ENCODE measurements at regions not wholly inside any gene's neighbourhood (a gene's known extent, or its start where the extent isn't known, plus 50 kb on each side); places are given as distances from the start of the nearest gene placed in this dataset.
"Not testable (repeated sequence)": the region's sequence is repeated elsewhere in the genome, so short reads cannot be mapped to it uniquely, and the experiment has no call there.

- Mint-ChIP-seq H3K27me3 (peaks cover 6% of the 10 kb centered on the region), H3K4me3 (no peak overlapping the region), H3K27ac (no peak overlapping the region), H3K4me1 (no peaks in the 10 kb centered on the region), H3K36me3 (ENCODE audit: low read depth) (no peaks in the 10 kb centered on the region), H3K9me3 (no peaks in the 10 kb centered on the region)
- DNase-seq = no peak
- no peak for ATAC-seq
These were observed 188.3 kb downstream of the MIB1 start for GRCh38 chr18:21928925-21929324.

DNA sequence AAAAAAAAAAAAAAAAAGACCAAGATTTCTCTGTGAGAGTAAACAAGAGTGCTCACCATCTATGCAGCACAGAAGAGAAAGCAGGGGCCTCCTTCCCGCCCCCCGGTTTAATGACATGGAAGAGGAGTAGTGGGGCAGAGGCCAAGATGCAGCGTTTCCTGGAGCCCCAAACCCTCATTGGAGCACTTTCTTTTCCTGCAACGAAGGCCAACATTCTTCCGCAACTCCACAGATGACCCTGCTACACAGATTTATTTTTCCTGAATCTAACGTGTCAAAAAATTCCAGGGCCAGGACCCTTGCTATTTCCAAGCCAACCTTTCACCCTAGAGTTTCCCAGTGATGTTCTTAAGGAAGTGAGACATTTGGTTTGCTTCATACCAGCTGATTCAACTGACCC, 189.6 kb downstream of the MIB1 start:
- DNase-seq = no peak
- no peak overlapping the region for H3K4me3 Mint-ChIP-seq
- H3K4me1 Mint-ChIP-seq = no peaks in the 10 kb centered on the region
- no peak for ATAC-seq
- no peaks in the 10 kb centered on the region for H3K36me3 Mint-ChIP-seq (ENCODE audit: low read depth)
- H3K27ac Mint-ChIP-seq = no peak overlapping the region
- H3K27me3 Mint-ChIP-seq = peaks cover 6% of the 10 kb centered on the region
- no peaks in the 10 kb centered on the region for H3K9me3 Mint-ChIP-seq

- DNase-seq (no peak), ATAC-seq (no peak)
- H3K27me3 Mint-ChIP-seq = peaks cover 2% of the 10 kb centered on the region
These were observed 193.6 kb downstream of the MIB1 start for GRCh38 chr18:21933931-21934765.

DNA sequence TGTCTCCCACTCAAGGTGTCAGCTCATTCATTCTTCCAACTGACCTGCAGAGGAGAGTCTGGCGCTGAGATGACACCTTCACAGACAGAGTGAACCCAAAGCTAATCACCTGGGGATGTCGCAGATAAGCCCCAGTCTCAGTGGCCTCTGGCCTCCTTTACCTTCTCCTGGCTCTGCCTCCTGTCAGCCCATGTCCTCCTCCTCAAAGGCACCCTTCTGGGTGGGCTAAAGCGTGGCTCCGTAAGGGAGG, 194.1 kb downstream of the MIB1 start:
- ATAC-seq = no peak
- H3K9me3 Mint-ChIP-seq = no peaks in the 10 kb centered on the region

More at GRCh38 chr18:21933931-21934765, 193.6 kb downstream of the MIB1 start:
- Mint-ChIP-seq H3K36me3 (ENCODE audit: low read depth) (no peaks in the 10 kb centered on the region), H3K9me3 (no peaks in the 10 kb centered on the region), H3K4me3 (no peak overlapping the region), H3K4me1 (no peaks in the 10 kb centered on the region), H3K27ac (no peak overlapping the region)

GRCh38 chr18:21943456-21943855, 202.9 kb downstream of the MIB1 start:
- H3K9me3 Mint-ChIP-seq = no peaks in the 10 kb centered on the region
- H3K4me3 Mint-ChIP-seq = no peak overlapping the region
- DNase-seq = no peak
- no peaks in the 10 kb centered on the region for H3K4me1 Mint-ChIP-seq
- ATAC-seq = no peak
- H3K36me3 Mint-ChIP-seq (ENCODE audit: low read depth) = no peaks in the 10 kb centered on the region
- H3K27me3 Mint-ChIP-seq = peaks cover 8% of the 10 kb centered on the region
- H3K27ac Mint-ChIP-seq = no peak overlapping the region

More for the DNA sequence above, 194.1 kb downstream of the MIB1 start:
- Mint-ChIP-seq H3K36me3 (ENCODE audit: low read depth) (no peaks in the 10 kb centered on the region), H3K27me3 (peaks cover 4% of the 10 kb centered on the region), H3K4me1 (no peaks in the 10 kb centered on the region), H3K4me3 (no peak overlapping the region), H3K27ac (no peak overlapping the region)
- DNase-seq = no peak

GRCh38 chr18:21949326-21950015, 208.9 kb downstream of the MIB1 start:
- no peaks in the 10 kb centered on the region for H3K9me3 Mint-ChIP-seq
- H3K27ac Mint-ChIP-seq = no peak overlapping the region
- no peak for DNase-seq
- no peak for ATAC-seq
- no peaks in the 10 kb centered on the region for H3K36me3 Mint-ChIP-seq (ENCODE audit: low read depth)
- peaks cover 26% of the 10 kb centered on the region for H3K27me3 Mint-ChIP-seq
- no peaks in the 10 kb centered on the region for H3K4me1 Mint-ChIP-seq
- no peak overlapping the region for H3K4me3 Mint-ChIP-seq

DNA sequence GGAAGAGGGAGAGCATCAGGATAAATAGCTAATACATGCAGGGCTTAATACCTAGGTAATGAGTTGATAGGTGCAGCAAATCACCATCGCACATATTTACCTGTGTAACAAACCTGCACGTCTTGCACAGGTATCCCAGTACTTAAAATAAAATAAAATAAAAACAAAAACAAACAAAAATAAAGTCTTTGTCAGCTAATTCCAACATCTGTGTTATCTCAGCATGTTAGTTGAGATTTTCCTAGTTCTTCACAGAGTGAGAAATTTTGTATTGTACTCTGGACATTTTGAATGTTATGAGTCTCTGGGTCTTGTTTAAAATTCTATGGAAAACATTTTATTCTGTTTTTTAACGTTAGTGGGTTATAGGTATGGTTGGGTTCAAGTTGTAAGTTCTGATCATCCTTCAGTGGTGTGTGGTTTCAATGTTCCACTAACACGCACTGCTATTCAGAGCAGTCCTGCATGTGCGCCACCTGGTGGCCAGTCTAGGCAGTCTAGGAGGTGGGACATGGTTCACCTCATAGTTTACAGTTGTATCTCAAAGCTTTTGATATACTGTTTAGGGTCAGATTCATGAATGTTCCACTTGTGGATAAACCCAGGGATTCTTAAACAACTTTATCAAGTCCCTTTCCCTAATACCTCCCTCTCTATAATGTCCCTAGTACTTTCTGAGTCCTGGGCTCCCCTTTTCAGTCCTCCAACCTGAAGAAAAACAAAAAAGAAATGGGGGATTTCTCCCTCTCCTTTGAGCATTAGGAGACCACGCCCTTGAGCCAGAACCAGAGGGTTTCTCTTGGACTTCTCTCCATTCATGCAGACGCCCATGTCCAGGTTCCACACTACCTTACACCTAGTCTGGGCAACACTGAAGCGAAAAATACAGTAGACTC, 213.4 kb upstream of the GATA6 start:
- no peak overlapping the region for H3K4me3 Mint-ChIP-seq
- peak; percentile 81 for DNase-seq
- H3K36me3 Mint-ChIP-seq (ENCODE audit: low read depth) = no peaks in the 10 kb centered on the region
- no peaks in the 10 kb centered on the region for H3K4me1 Mint-ChIP-seq
- peaks cover 23% of the 10 kb centered on the region for H3K27me3 Mint-ChIP-seq
- no peak overlapping the region for H3K27ac Mint-ChIP-seq
- H3K9me3 Mint-ChIP-seq = no peaks in the 10 kb centered on the region
- ATAC-seq = peak; percentile 95

DNA sequence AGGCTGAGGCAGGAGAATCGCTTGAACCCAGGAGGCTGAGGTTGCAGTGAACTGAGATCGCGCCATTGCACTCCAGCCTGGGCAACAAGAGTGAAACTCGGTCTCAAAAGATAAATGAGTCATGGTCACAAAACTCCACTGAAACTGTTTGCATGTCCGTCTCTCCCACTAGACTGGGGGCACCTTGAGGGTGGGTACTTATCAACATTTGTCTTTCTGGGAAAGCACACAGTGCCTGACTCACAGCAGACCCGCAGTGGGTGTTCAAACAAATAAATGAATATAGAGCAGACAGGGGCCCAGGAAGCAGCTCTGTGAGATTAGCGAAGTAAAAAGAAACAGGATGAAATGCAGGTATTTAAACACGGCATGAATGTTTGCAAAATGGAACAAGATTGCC, 211.1 kb upstream of the GATA6 start:
- H3K4me1 Mint-ChIP-seq = no peaks in the 10 kb centered on the region
- H3K9me3 Mint-ChIP-seq = no peaks in the 10 kb centered on the region
- H3K27ac Mint-ChIP-seq = no peak overlapping the region
- no peak for ATAC-seq
- no peaks in the 10 kb centered on the region for H3K36me3 Mint-ChIP-seq (ENCODE audit: low read depth)
- no peak for DNase-seq
- H3K4me3 Mint-ChIP-seq = no peak overlapping the region
- peaks cover 18% of the 10 kb centered on the region for H3K27me3 Mint-ChIP-seq

DNA sequence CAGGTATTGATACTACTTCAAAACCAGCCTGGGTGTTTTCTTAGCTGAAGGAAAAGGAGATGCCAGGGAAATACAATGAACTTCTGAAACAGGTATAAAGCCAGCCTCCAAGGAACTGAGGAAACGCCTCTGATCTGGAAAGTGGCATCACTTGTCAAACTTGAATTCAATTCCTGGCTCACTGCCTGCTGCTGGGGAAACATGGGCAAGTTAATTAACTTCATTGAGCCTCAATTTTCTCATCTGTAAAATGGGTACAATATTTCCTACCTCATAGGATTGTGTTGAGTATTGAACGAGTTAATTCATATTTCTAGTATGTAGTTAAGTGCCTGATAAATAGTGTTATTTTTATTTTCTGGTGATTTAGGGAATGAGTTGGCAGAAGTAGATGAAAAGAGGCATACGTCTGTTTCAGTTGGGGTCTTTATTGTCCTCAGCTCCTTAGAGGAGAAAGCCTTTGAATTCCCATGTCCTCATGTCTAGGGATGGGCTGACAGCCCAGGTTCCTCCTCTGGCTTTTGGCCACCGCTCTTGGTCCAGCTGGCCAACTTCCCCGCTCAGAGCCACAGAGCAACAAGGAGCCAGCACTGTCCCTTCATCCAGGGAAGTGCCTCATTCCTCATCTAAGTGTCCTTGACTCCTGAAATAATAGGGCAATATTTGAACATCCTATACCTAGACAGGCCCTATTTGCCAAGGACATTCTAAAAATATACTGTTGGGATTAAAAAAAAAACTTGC, 210.5 kb upstream of the GATA6 start:
- Mint-ChIP-seq H3K4me1 (no peaks in the 10 kb centered on the region), H3K9me3 (no peaks in the 10 kb centered on the region), H3K36me3 (ENCODE audit: low read depth) (no peaks in the 10 kb centered on the region), H3K27me3 (peaks cover 15% of the 10 kb centered on the region), H3K4me3 (no peak overlapping the region), H3K27ac (no peak overlapping the region)
- DNase-seq (no peak), ATAC-seq (no peak)

DNA sequence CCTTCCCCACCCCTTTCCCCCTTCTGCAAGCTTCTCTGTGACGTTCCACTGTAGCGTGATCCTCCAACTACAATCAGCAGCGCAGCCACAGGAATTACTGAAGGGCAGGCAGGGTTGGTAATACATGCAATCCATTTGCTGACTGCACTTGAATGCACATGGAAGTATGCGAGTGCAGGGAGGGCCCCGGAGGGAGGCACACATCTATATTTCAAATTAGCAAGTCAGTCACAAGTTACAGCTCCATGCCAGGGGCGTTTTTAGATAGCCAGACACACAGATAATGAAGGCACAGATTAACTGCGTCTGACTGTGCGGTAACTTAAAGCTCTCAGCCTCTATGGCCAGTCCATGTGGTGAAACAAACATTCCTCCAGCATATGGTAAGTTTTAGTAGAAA, 209.2 kb upstream of the GATA6 start:
- Mint-ChIP-seq H3K4me3 (no peak overlapping the region), H3K27me3 (peaks cover 12% of the 10 kb centered on the region), H3K27ac (no peak overlapping the region), H3K4me1 (no peaks in the 10 kb centered on the region), H3K9me3 (no peaks in the 10 kb centered on the region), H3K36me3 (ENCODE audit: low read depth) (no peaks in the 10 kb centered on the region)
- DNase-seq (no peak), ATAC-seq (no peak)

DNA sequence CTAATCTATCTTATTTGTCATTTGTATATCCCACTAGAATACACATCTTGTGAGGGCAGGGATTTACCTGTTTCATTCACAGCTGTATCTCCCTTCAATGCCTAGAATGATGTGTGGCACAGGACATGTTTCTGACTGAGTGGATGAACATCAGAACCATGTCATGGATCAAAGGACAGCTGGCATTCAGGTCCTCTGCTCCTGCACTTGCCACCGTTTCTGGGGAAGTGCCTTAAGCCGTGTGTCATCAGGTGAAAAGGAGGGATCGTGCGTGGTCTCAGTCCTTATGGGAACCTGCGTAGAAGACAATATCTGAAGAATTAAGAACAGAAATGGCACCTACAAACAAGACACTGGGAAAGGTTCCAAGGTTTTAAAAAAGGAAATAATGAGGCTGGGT, 206.1 kb upstream of the GATA6 start:
- Mint-ChIP-seq H3K36me3 (ENCODE audit: low read depth) (no peaks in the 10 kb centered on the region), H3K27me3 (peaks cover 6% of the 10 kb centered on the region), H3K4me3 (no peak overlapping the region), H3K9me3 (no peaks in the 10 kb centered on the region), H3K4me1 (no peaks in the 10 kb centered on the region), H3K27ac (no peak overlapping the region)
- ATAC-seq (no peak), DNase-seq (no peak)

DNA sequence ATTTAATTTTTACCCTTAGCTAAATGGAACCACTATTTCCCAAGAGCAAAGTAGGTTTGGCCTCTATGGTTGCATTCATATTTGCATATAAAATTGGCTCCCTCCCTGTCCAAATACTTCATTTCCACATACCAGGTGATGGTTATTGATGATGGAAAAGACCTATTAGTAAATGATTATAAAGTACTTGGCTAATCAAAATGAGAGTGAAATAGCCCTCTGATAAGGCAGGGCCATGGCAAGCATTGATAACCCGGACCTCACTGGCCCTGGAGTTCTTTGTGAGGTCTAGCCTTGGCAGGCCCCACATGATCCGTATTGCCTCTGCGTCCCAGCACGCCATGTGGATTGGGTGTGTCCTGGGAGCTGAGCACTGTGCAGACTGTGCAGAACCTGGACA, 201.1 kb upstream of the GATA6 start:
- ATAC-seq (no peak), DNase-seq (no peak)
- Mint-ChIP-seq H3K9me3 (no peaks in the 10 kb centered on the region), H3K4me1 (no peaks in the 10 kb centered on the region), H3K36me3 (ENCODE audit: low read depth) (no peaks in the 10 kb centered on the region), H3K27ac (no peak overlapping the region), H3K27me3 (peaks cover 4% of the 10 kb centered on the region), H3K4me3 (no peak overlapping the region)

- ATAC-seq (no peak), DNase-seq (no peak)
- H3K36me3 Mint-ChIP-seq (ENCODE audit: low read depth) = no peaks in the 10 kb centered on the region
- no peaks in the 10 kb centered on the region for H3K27me3 Mint-ChIP-seq
- no peaks in the 10 kb centered on the region for H3K4me1 Mint-ChIP-seq
- no peak overlapping the region for H3K27ac Mint-ChIP-seq
- no peaks in the 10 kb centered on the region for H3K9me3 Mint-ChIP-seq
- H3K4me3 Mint-ChIP-seq = no peak overlapping the region
These were observed 197.1 kb upstream of the GATA6 start for GRCh38 chr18:21972281-21972680.

GRCh38 chr18:21975954-21976353, 193.4 kb upstream of the GATA6 start:
- not testable (repeated sequence) for DNase-seq

More at GRCh38 chr18:21975954-21976353, 193.4 kb upstream of the GATA6 start:
- not testable (repeated sequence) for H3K4me3 Mint-ChIP-seq; H3K4me1 Mint-ChIP-seq; H3K9me3 Mint-ChIP-seq; H3K36me3 Mint-ChIP-seq (ENCODE audit: low read depth); H3K27me3 Mint-ChIP-seq; ATAC-seq; H3K27ac Mint-ChIP-seq
